ENCODE measurements at regions not wholly inside any gene's neighbourhood (a gene's known extent, or its start where the extent isn't known, plus 50 kb on each side); places are given as distances from the start of the nearest gene placed in this dataset.
"Not testable (repeated sequence)": the region's sequence is repeated elsewhere in the genome, so short reads cannot be mapped to it uniquely, and the experiment has no call there.

DNA sequence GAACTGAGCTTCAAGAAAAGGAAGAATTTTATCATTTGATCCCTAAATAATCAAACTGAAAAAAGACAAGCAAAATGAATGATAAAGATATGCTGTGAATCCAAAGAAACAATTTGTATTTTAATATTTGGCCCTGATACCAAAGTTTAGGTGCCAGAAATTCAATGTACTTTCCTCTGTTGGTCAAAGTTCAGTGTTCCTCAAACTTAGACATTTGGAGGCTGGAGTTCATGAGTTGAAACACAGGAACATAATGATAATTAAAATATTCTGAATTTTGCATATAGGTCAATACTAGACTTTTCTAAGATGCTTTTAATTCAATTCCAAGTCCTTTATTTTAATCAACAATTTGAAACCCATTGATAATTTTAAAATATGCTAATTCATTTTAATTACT lies 1007.7 kb upstream of the ATXN7L3B start:
- no peak for DNase-seq

DNA sequence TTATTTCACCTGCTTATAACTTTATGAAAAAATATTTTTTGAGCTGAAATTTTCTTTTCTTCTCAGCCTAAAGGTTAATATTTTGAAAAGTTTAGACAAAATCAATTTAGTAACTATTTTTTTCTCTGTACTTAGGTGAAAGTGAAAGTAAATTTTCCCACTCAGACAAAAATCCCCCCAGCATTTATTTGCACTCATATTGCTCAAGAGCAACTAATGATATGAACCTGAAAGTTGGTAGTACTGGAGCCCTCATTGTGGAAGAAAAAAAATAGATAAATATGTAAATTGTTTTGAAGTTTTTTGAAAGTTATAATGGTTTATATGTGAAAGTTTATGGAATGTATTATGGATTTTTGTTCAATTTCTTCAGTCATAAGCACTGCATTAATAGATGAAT lies 1005.9 kb upstream of the ATXN7L3B start:
- no peak for DNase-seq

DNA sequence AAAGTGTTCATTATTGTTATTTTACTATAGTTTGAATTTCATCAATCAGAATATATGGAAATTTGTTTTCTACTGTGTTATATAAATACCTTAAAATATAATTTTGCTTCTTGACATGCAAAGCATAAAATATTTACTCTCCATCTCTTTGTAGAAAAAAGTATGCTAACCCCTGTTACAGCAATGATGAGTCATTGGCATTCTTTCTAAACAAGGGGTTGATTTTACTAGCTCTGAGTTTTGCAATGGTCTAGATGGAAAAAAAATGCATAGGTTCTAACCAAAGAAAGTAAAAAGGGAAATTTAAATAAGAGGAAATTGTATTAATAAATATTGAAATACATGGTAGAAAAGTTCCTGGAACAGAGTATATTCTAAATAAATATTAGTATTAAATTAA lies 990.2 kb upstream of the ATXN7L3B start:
- DNase-seq: no peak

DNA sequence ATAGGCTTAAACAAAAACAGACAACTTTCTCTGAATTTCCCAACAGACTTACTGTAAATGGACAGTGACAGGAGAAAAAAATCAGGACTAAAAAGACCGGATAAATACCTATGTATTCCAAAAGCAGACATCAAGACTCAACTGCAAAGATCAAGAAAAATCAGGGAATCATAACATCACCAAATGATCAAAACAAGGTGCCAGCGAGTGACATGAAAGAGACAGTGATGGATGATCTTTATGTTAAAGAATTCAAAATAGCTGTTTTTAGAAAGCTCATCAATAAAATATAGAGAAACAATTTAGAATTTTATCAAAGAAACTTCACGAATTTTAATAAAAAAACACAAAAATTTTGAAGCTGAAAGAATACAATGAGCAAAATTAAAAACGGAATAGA lies 952.5 kb upstream of the ATXN7L3B start:
- no peak for DNase-seq

DNA sequence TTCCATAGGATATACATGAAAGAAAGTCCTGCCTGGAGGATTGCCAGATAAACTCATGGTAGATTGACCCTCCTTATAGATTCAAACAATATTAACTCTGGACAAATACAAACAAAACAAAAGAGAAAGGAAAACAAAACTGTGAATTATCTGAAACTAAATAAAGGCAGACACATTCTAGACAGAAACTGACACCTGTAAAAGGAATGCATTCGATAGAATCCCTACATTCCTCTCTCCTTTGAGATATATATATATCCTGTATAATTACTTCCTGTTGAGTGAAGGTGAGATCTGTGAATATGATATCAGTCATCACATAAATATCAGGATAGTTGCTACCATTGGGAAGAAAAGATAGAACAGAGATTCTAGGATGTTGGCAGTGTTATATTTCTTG lies 948.4 kb upstream of the ATXN7L3B start:
- DNase-seq: no peak

DNA sequence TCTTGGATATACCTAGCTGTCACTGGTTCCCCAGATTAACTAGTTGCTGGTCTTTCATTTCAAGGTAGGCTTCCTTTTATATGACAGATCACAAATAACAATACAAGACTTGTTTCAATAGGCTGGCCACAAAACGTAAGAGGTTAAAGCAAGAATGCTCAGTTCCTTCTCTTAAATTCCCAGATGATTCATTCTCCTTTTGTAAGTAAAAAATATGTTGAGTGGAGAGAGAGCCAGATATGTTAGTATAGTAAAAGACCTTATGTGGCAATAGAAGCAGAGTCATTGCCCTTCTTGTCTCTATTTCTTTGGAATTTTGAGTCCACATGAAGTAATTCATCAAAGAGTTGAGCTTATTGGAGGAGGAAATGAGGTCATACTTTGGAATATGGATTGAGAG lies 939.0 kb upstream of the ATXN7L3B start:
- peak; percentile 2 for DNase-seq

DNA sequence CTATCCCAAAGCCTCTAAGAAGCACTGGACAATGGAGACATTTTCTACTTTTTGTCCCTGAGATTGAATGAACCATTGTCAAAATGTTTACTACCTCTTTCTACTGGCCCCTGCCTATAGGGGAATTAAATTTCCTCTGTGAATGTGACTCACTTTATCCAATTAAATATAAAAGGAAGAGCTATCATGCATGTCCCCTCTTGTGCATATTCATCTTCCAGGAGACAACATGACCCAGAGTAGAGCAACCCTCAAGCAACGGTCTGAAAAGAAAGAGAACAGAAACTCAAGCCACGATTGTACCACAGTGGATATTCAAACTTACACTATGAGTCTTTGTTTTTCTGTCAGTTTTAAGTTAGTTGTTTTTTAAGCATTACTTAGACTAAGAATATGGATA lies 938.4 kb upstream of the ATXN7L3B start:
- DNase-seq: no peak

DNA sequence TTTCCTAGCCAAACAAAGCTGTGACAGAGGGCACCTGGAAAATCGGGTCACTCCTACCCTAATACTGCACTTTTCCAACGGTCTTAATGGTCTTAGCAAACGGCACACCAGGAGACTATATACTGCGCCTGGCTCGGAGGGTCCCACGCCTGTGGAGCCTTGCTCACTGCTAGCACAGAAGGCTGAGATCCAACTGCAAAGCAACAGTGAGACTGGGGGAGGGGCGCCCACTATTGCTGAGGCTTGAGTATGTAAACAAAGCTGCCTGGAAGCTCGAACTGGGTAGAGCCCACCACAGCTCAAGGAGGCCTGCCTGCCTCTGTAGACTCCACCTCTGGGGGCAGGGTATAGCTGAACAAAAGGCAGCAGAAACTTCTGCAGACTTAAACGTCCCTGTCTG lies 931.7 kb upstream of the ATXN7L3B start:
- DNase-seq: not testable (repeated sequence)

DNA sequence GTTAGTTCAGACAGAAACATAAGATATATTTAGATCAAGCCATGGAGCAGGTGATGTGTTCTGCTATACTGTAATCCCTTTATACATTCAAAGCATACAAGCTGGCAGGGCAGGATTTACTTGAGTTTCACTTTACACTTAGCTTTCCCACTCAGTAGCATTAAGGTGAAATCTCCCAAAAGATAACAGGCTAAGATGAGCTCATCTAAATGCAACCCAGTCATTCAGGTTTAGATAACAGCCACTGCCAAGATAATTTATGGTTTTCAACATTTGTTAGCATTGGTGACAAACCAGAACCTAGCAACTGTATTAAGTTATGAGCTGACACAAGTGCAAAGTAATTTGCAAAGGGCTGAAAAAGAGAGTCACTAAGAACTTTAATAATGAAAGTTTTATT lies 925.1 kb upstream of the ATXN7L3B start:
- DNase-seq: no peak

DNA sequence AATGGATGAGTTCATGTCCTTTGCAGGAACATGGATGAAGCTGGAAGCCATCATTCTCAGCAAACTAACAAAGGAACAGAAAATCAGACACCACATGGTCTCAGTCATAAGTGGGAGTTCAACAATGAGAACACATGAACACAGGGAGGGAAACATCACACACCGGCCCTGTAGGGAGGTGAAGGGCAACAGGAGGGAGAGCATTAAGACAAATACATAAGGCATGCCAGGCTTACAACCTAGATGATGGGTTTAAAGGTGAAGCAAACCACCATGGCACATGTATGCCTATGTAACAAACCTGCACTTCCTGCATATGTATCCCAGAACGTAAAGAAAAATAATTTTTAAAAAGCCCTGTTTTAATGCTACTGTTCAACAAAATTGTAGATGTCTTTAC lies 914.2 kb upstream of the ATXN7L3B start:
- DNase-seq: no peak

DNA sequence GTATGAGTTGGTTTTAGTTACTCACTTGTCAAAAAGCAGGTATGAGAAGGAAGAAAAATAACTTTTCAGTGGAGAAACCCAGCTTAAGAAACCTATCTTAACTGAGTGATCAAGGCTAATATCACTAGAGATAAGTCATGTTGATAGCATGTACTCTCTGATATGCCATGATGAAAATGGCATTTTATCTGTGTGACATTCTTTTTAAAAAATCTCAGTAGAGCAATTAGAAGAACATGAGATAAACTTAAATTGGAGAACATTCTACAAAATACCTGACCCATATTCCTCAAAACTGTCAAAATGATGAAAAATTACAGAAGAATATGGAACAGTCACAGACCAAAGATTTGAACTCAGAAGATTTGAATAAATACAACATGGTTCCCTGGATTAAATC lies 912.4 kb upstream of the ATXN7L3B start:
- no peak for DNase-seq

DNA sequence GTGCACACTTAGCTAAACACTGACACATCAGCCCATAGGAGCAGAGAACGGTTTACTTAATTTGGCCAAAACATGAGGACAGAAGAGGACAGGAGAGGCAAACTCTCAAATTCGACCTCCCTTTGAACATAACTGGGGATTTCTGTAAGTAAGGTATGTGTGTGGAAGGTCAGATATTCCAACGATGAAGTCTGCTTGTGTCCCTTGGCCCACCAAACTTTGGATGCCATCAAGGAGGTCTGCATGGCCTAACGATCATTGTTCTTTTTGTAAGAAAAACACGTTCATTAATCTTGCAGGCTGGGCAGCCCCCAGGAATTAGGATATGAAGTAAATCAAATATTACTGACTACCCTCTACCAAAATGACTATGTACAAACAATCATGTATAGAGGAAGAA lies 908.5 kb upstream of the ATXN7L3B start:
- no peak for DNase-seq

DNA sequence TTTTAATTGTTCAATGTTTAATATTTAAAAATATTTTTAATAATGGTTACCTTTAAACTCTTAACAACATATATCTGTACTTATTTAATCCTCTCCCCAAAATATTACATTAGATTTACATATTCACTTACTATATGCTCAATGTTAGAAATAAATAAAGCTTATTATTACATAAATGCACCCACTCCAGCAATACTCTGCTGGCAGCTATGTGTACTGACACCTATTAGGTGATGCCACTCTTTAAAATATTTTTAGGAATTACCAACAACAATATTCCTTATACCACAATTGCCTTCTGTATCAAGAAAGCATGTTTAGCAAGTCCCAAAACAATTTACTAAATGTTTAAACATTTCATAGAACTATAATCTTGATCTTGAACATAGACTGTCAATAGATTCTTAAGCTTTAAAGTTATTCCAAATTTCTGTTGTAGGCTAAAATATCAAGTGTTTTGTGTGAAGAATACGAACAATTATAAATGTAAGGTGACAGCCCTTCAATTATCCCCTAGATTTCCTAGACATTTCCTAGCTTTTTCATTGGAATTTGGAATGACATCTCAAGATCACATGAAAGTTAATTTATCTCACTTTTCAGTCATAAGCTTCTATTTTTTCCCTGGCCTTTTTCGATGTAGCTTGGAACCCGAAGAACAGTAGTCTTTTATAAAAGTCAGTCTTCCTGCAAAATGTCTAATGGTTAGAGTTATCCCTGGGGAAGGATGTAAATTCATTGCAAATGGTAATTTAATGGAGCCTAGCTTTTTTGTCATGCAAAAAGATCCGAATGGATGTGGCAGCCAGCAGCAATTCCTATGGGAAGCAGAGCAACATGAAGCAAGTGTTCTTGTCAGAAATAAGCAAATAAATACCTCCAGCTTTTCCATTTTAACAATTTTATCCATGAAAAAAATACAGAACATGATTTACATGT lies 907.5 kb upstream of the ATXN7L3B start:
- DNase-seq: no peak

DNA sequence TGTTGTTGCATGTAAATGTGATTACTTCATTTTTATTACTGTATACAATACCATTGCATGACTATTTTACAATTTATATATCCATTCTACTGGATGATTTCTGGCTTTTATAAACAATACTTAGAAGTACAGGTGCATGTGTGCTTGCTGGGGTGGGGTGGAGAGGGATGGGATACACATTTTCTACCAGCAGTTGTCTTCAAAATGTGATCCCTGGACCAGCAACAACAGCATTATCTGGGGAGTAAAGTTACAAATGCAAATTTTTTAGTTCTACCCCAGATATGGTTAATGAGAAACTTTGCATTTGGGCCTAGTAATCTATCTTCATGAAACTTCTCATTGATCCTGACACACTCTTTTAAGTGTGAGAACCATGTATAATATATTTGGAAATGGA lies 905.4 kb upstream of the ATXN7L3B start:
- no peak for DNase-seq

DNA sequence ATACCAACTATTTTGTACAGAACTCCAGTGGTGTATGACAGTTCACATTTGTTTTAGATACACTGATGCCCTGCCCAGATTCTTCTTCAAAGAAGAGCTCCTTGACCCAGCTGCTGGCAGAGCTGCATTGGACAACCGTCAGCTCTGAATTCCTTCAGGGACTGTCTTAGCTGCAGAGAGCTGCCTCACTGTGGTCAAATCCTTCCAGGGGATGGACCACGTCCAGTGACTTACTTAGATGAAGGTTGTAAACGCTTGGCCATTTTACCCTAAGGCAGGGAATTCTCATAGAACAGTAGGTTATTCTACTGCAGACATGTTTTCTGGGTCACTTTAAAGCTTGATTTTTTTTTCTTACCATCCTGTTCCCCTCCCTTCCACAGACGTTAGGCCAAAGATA lies 905.0 kb upstream of the ATXN7L3B start:
- no peak for DNase-seq

DNA sequence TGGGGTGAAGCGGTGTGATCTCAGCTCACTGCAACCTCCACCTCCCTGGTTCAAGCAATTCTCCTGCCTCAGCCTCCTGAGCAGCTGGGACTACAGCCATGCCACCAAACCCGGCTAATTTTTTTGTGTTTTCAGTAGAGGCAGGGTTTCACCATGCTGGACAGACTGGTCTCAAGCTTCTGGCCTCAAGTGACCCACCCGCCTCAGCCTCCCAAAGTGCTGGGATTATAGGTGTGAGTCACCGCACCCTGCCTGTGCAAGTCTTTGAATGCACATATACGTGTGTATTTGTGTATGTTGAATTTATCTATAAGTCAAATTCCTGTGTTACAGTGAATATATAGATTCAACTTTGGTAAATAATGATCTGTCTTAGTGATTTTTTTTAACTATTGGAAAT lies 898.2 kb upstream of the ATXN7L3B start:
- DNase-seq: not testable (repeated sequence)

DNA sequence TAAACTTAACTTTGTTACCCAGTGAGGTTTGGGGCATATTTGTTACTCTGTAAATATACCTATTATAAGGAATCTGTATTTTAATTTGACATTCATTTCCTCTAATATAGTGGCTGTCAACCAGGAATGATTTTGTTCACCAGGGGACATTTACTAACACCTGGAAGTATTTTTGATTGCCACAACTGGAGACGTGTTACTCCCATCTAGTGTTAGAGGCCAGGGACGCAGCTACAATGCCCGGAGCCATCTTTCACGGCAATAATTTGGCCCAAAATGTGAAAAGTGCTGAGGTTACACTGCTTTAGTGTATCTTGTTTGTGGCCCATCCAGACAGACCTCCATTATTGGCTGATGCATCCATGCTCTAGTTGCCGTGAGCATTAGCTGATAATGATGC lies 881.3 kb upstream of the ATXN7L3B start:
- no peak for DNase-seq

DNA sequence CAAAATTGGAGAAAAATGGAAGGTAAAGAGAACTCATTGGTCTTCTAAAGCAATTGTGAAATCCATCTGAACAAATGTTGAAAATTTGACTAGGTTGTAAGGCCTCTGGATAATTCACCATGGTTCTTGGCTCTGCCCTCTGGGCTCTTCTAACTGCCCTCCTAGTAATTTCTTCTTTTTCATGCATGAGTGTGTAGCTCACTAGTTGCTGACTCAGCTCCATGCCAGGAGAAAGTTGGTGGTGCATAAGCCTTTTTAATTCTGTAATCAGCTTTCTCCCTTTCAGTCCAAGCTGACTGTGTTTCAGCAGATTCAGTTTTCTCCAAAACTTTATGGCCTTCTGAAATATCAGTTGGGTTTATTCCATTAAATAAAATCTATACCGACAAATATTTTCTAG lies 877.8 kb upstream of the ATXN7L3B start:
- DNase-seq: no peak

DNA sequence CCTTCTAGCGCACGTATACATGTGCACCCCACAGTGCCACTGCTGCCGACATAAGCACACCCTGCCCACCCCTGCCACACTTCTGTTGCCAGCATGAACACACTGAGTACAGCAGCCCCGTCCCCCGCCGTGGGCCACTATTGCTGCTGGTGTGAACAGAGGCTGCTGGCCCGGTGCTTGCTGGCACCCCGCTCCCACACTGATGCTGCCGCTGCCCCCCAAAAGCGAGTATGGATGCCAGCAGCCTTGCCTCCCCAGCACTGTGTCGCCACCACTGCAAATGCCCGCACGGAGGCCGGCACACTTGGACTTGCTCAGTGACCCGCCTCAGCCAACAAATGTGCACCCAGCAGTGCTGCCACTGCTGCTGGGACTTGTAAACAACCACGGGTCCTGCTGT lies 872.4 kb upstream of the ATXN7L3B start:
- DNase-seq: no peak

DNA sequence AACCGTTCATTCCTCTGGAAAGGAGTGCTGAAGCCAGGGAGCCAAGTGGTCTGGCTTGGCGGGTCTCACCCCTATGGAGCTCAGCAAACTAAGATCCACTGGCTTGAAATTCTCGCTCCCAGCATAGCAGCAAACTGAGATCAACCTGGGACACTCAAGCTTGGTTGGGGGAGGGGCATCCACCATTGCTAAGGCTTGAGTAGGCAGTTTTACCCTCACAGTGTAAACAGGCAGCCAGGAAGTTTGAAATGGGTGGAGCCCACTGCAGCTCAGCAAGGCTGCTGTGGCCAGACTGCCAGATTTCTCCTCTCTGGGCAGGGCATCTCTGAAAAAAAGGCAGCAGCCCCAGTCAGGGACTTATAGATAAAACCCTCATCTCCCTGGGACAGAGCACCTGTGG lies 866.1 kb upstream of the ATXN7L3B start:
- DNase-seq: not testable (repeated sequence)

DNA sequence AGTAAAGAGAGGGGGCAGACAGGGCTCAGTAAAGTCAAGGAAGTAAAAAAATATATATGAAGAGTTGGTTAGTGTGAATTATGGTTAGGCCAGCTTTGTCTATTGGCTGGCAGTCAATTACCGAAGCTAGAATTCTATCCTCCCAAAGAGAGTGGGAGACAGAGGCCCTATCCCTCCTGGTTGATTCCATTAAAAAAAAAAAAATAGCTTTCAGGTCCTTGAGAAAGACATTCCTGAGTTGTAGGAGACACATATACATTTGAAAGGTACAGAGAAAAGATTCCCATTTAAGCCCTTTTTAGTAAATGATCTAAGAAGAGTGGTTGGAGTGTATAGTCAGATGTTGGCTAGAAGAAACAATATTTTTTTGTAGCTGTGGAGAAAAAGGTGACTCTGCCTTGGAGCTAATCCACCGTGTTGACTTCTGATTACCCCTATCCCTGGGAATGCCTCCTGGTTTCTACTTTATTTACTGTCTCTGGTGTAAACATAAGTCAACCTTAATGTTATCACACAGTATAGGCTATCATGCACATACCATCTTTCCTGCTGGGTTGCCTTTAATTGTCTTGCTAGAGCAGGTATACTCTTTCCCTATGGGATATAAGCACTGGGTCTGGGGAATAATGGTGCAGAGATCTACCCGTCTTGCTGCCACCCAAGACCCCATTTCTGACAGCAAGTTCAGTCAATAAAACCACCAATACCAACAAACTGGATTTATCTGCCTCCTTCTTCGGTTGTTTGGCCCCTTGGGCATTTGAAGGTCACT lies 859.9 kb upstream of the ATXN7L3B start:
- DNase-seq: no peak

DNA sequence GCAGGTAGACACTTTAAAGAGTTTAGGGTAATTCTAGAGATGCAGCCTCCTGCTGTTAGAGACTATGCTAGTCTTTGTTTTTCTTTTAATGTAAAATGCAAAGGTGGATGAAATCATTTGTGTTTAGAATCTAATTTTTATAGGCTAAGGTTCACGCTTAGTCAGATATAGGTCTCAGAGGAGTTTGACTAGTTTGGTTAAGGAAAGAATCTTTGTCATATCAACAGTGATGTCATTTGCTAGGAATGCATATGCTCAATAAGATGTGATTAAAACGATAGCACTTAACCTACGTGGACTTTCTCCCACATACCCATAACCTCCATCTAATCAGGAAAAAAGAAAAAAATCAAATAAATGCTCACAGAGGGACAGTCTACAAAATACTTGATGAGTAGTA lies 859.3 kb upstream of the ATXN7L3B start:
- no peak for DNase-seq

DNA sequence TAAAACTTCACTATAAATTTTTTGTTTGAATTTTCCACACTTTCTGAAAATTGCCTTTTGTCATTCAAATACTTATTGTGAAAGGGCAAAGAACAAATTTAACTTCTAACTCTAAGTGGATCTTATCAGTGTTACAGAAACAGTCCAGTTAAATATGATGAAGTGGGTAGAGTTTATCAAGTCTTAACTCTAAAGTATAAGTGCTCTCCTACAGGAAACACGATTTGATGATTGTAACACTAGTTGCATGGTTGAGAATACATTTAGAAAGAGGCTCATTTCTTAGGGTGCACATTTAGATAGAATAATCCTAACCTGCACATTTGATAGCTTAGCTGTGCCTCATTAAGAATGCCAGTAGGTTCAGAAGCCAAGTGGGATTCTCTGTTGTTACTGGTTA lies 838.3 kb upstream of the ATXN7L3B start:
- DNase-seq: no peak

DNA sequence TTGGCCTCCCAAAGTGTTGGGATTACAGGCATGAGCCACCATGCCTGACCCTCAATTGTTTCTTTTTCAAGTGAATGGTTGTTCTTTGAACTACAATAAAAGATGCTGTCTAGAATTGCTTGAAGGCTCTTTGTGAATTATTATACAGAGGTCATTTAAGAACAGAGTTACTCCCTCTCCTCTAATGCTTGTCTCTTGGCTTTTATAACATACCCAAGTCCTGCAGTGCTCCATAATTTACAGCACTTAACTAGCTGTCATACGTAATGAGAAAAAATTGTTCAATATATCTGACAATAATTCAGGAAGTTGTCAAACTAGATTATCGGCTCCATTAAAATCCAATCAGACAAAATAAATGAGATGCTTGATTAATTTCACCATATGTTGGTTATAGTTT lies 823.0 kb upstream of the ATXN7L3B start:
- DNase-seq: no peak

Data from fibroblast of skin of abdomen (primary cell).